ENCODE measurements at regions not wholly inside any gene's neighbourhood (a gene's known extent, or its start where the extent isn't known, plus 50 kb on each side); places are given as distances from the start of the nearest gene placed in this dataset.

DNA sequence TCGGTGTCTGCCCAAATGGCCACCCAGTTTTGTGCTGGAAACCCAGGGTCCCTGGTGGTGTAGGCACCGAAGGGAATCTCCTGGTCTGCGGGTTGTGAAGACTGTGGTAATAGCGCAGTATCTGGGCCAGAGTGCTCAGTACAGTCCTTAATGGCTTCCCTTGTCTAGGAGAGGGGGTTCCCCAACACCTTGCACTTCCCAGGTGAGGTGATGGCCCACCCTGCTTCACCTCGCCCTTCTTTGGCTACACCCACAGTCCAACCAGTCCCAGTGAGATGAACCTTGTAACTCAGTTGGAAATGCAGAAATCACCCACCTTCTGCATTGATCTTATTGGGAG is 402.4 kb downstream of the SRGAP2C start:
- no peak overlapping the region for H3K4ac ChIP-seq (ENCODE audit: low read depth, low read length)
- no peak overlapping the region for H4K91ac ChIP-seq (ENCODE audit: insufficient read depth, low read depth, low read length)
- no peak overlapping the region for H2BK120ac ChIP-seq (ENCODE audit: low read depth, low read length)
- H4K20me1 ChIP-seq (ENCODE audit: insufficient read depth, low read length): no peaks in the 10 kb centered on the region
- H3K9me3 ChIP-seq (ENCODE audit: control insufficient read depth, insufficient read depth, low read length): no peaks in the 10 kb centered on the region
- no peak overlapping the region for H4K5ac ChIP-seq (ENCODE audit: low read depth, low read length)
- dilution Hi-C loops (cut with HindIII; ENCODE audit: low sequenced_read_pairs, unreplicated experiment): no loop called here
- H3K9ac ChIP-seq (ENCODE audit: low read depth, low read length): no peak overlapping the region
- no peak overlapping the region for H3K4me3 ChIP-seq (ENCODE audit: insufficient read depth, low read depth, low read length)
- H2BK20ac ChIP-seq (ENCODE audit: low read depth, low read length): no peak overlapping the region
- H3K9me1 ChIP-seq (ENCODE audit: insufficient read depth, low read length): no peaks in the 10 kb centered on the region
- TF ChIP-seq, protein P1, sequence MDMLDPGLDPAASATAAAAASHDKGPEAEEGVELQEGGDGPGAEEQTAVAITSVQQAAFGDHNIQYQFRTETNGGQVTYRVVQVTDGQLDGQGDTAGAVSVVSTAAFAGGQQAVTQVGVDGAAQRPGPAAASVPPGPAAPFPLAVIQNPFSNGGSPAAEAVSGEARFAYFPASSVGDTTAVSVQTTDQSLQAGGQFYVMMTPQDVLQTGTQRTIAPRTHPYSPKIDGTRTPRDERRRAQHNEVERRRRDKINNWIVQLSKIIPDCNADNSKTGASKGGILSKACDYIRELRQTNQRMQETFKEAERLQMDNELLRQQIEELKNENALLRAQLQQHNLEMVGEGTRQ (IDR thresholded peaks at IDR 0.05; ENCODE audit: low read depth, low read length): no peak
- TF ChIP-seq MXI1 (IDR thresholded peaks at IDR 0.05; ENCODE audit: borderline replicate concordance, low read depth, low read length) (no peak), RCOR1 (IDR thresholded peaks at IDR 0.05; ENCODE audit: insufficient replicate concordance, low read length) (no peak), CHD1 (IDR thresholded peaks at IDR 0.05; ENCODE audit: low read depth, low read length) (no peak), MAFK (IDR thresholded peaks at IDR 0.05; ENCODE audit: low read depth, low read length) (no peak), POLR2A (IDR thresholded peaks at IDR 0.05; ENCODE audit: low read depth, low read length) (no peak), RFX5 (IDR thresholded peaks at IDR 0.05; ENCODE audit: low read depth, low read length) (no peak), FOS (IDR thresholded peaks at IDR 0.05; ENCODE audit: low read depth, low read length) (no peak), MAZ (IDR thresholded peaks at IDR 0.05; ENCODE audit: borderline replicate concordance, low read depth, low read length) (no peak), BHLHE40 (IDR thresholded peaks at IDR 0.05; ENCODE audit: low read depth, low read length) (no peak), SMC3 (IDR thresholded peaks at IDR 0.05; ENCODE audit: low read depth, low read length) (no peak), RAD21 (IDR thresholded peaks at IDR 0.05; ENCODE audit: low read length) (no peak), CEBPB (IDR thresholded peaks at IDR 0.05; ENCODE audit: low read depth, low read length) (no peak)
- TF ChIP-seq, protein P2, sequence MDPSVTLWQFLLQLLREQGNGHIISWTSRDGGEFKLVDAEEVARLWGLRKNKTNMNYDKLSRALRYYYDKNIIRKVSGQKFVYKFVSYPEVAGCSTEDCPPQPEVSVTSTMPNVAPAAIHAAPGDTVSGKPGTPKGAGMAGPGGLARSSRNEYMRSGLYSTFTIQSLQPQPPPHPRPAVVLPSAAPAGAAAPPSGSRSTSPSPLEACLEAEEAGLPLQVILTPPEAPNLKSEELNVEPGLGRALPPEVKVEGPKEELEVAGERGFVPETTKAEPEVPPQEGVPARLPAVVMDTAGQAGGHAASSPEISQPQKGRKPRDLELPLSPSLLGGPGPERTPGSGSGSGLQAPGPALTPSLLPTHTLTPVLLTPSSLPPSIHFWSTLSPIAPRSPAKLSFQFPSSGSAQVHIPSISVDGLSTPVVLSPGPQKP (IDR thresholded peaks at IDR 0.05; ENCODE audit: borderline replicate concordance, low read depth, low read length): no peak
- TF ChIP-seq, protein P3, sequence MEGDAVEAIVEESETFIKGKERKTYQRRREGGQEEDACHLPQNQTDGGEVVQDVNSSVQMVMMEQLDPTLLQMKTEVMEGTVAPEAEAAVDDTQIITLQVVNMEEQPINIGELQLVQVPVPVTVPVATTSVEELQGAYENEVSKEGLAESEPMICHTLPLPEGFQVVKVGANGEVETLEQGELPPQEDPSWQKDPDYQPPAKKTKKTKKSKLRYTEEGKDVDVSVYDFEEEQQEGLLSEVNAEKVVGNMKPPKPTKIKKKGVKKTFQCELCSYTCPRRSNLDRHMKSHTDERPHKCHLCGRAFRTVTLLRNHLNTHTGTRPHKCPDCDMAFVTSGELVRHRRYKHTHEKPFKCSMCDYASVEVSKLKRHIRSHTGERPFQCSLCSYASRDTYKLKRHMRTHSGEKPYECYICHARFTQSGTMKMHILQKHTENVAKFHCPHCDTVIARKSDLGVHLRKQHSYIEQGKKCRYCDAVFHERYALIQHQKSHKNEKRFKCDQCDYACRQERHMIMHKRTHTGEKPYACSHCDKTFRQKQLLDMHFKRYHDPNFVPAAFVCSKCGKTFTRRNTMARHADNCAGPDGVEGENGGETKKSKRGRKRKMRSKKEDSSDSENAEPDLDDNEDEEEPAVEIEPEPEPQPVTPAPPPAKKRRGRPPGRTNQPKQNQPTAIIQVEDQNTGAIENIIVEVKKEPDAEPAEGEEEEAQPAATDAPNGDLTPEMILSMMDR (conservative IDR thresholded peaks at IDR 0.05; ENCODE audit: low read depth, low read length): no peak
- no peak overlapping the region for H3K23ac ChIP-seq (ENCODE audit: low read depth, low read length)
- no peak overlapping the region for H3K56ac ChIP-seq (ENCODE audit: extremely low read depth, insufficient read depth, low read length)
- H2AK9ac ChIP-seq (replicated peaks; ENCODE audit: low read depth, low read length, poor library complexity): no peak overlapping the region
- ATAC-seq (ENCODE audit: low read depth): no peak
- H3K4me1 ChIP-seq (ENCODE audit: control insufficient read depth, insufficient read depth, low read length): no peaks in the 10 kb centered on the region
- DNase-seq: no peak
- intact Hi-C loops (cut with micrococcal nuclease): no loop called here
- no peak overlapping the region for H2AFZ ChIP-seq (replicated peaks; ENCODE audit: low read length, poor library complexity)
- H2BK5ac ChIP-seq (ENCODE audit: low read depth, low read length, poor library complexity, severe bottlenecking): no peak overlapping the region
- H3K27ac ChIP-seq (ENCODE audit: insufficient read depth, low read length): no peak overlapping the region
- no peaks in the 10 kb centered on the region for H3K27me3 ChIP-seq (ENCODE audit: control insufficient read depth, insufficient read depth, low read length)
- BruUV-seq (replicated peaks): no TSS peak
- no peak overlapping the region for H4K8ac ChIP-seq (ENCODE audit: low read depth in 2 of 2, low read length in 2 of 2)
- H3K18ac ChIP-seq (ENCODE audit: low read depth, low read length): no peak overlapping the region
- ChIA-PET POLR2A (ENCODE audit: unreplicated experiment) (no interaction called here), CTCF (no interaction called here)
- WGBS, 2 experiments (ENCODE audit: extremely low coverage in 2 of 2, insufficient read length in 1 of 2): 54% methylated on average over 3 of the region's 5 CpGs; no CpG with 5 or more reads in 1 of the 2 experiments
- no peaks in the 10 kb centered on the region for H3K79me1 ChIP-seq (ENCODE audit: low read depth in 1 of 2, low read length in 2 of 2)
- H3K14ac ChIP-seq (replicated peaks; ENCODE audit: low read depth, low read length): no peak overlapping the region
- H3K4me2 ChIP-seq (ENCODE audit: low read depth, low read length): no peak overlapping the region
- no peaks in the 10 kb centered on the region for H3K36me3 ChIP-seq (ENCODE audit: control insufficient read depth, insufficient read depth, low read length)
- no peak overlapping the region for H2AK5ac ChIP-seq (ENCODE audit: low read depth, low read length)
- in situ Hi-C loops (cut with MboI; ENCODE audit: low sequenced_read_pairs): no loop called here
- no peak overlapping the region for H2BK15ac ChIP-seq (ENCODE audit: low read depth, low read length)
